Spleen (tissue), 11 donors: ENCODE measurements at regions not wholly inside any gene's neighbourhood (a gene's known extent, or its start where the extent isn't known, plus 50 kb on each side); places are given as distances from the start of the nearest gene placed in this dataset.
A peak's percentile ranks its signal among the peaks of the same experiment; 100 is the strongest.

Experiments
- DNase-seq: peaks from one replicate; pipeline ENCODE4 v3.0.0-alpha.2; 2020
- H3K27ac ChIP-seq, 8 donors: fragments of 200-600 bp; sonication (generic) in 7 of 8; 1 replicate in 4 of 8; 2 replicates in 4 of 8; pipeline versions ENCODE4 v1.5.0 to v1.8.0; 2016 to 2021; ENCODE audit warnings: inconsistent platforms in 4 of 8, mild to moderate bottlenecking in 4 of 8, moderate library complexity in 1 of 8
- H3K27me3 ChIP-seq, 7 donors: fragments of 200-600 bp; sonication (generic) in 6 of 7; replicated peaks in 1 of 7; 1 replicate in 4 of 7; 2 replicates in 3 of 7; pipeline versions ENCODE4 v1.5.0 to v1.8.0; 2016 to 2021; ENCODE audit warnings: inconsistent platforms in 3 of 7, mild to moderate bottlenecking in 1 of 7
- H3K36me3 ChIP-seq, 6 donors: fragments of 200-600 bp; sonication (generic) in 5 of 6; 1 replicate in 4 of 6; 2 replicates in 2 of 6; pipeline versions ENCODE4 v1.5.0 to v1.8.0; 2016 to 2021; ENCODE audit warnings: inconsistent platforms in 2 of 6
- H3K4me1 ChIP-seq, 6 donors: fragments of 200-600 bp; sonication (generic) in 5 of 6; 1 replicate in 3 of 6; 2 replicates in 3 of 6; pipeline versions ENCODE4 v1.5.0 to v1.8.0; 2016 to 2021; ENCODE audit warnings: inconsistent platforms in 3 of 6
- H3K4me3 ChIP-seq, 8 donors: fragments of 200-600 bp; sonication (generic) in 7 of 8; 1 replicate in 4 of 8; 2 replicates in 4 of 8; pipeline versions ENCODE4 v1.5.0 to v1.8.0; 2016 to 2021; ENCODE audit warnings: inconsistent platforms in 4 of 8, mild to moderate bottlenecking in 4 of 8, moderate library complexity in 2 of 8
- H3K9me3 ChIP-seq, 8 donors: fragments of 200-600 bp; sonication (generic) in 7 of 8; 1 replicate in 4 of 8; 2 replicates in 4 of 8; pipeline versions ENCODE4 v1.5.0 to v1.8.0; 2016 to 2021; ENCODE audit warnings: inconsistent platforms in 4 of 8
- POLR2A ChIP-seq, 3 donors: fragments of 450-650 bp; IDR thresholded peaks; one replicate each; pipeline ENCODE4 v1.5.1; 2017; ENCODE audit warnings: antibody characterized with exemption in 3 of 3, mild to moderate bottlenecking in 1 of 3
- POLR2AphosphoS5 ChIP-seq, 3 donors: sonication (generic); formaldehyde crosslinking; IDR thresholded peaks; one replicate each; pipeline ENCODE4 v1.5.1; 2017; ENCODE audit warnings: antibody characterized with exemption in 3 of 3
- WGBS, 5 donors: extraction: QIAGEN DNeasy Blood & Tissue Kit in 3 of 5; methylation state at CpG; one replicate each; pipeline versions ENCODE4 v1.1.5 to v1.1.7; 2013 to 2018; 5-methylcytosine and 5-hydroxymethylcytosine counted together
- intact Hi-C: fragments of 100-400 bp; cut with DNase I; formaldehyde crosslinking; loops from one replicate; pipeline ENCODE4 v1.15.0; 2023; ENCODE audit warnings: low total_unique reads
- TF ChIP-seq, protein P1 (sequence below), 11 experiments: fragments of 200-600 bp in 7 of 11; fragments of 450-650 bp in 4 of 11; sonication (generic) in 4 of 11; IDR thresholded peaks in 8 of 11; conservative IDR thresholded peaks in 3 of 11; 1 replicate in 7 of 11; 2 replicates in 4 of 11; pipeline versions ENCODE4 v1.4.0 to v1.8.0; 2016 to 2021; ENCODE audit warnings: antibody characterized with exemption in 11 of 11, inconsistent platforms in 4 of 11, mild to moderate bottlenecking in 1 of 11
- donor health status: healthy with polysubstance abuse.
- donor health status: DM: no; HTN: no; CAD: no; lungs with moderate emphysema.
- donor health status: DM: no; HTN: no; CAD: no.
- donor health status: Bipolar disorder and iron deficiency.
- donor health status: healthy.
- donor health status: DM: no; HTN: no; CAD: no.
- donor health status: DM: yes; HTN: yes; CAD: no.

DNA sequence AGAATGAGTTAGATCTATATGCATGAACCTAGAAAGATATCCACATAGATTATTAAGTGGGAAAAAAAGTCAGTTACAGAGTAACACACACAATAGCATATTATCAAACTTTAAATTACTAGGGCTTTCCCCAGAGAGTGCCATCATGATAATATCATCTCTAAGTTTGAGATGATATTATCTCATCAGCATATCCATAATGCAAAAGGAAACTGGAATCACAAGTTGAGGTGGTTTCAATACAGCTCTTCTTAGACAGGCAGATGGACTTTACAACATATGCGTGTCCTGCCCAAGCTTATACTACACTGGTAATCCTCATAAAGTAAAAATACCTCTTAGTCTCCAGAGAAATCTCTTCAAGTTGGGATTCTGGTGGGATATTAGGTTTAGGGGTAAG, 236.2 kb upstream of the SERP2 start:
- intact Hi-C loops: no loop called here
- 90 to 100% (median 98%) methylated on average over 1 of the region's 1 CpG for WGBS, 5 donors
- Histone ChIP-seq H3K27me3 (no peaks in the 10 kb centered on the region), H3K36me3 (no peaks in the 10 kb centered on the region), H3K9me3 (no peaks in the 10 kb centered on the region), H3K4me3 (no peak overlapping the region), H3K4me1 (peaks cover 0 to 14% (median 10%) of the 10 kb centered on the region in 6 donors), H3K27ac (no peak overlapping the region)
- DNase-seq: no peak
- TF ChIP-seq, protein P1, sequence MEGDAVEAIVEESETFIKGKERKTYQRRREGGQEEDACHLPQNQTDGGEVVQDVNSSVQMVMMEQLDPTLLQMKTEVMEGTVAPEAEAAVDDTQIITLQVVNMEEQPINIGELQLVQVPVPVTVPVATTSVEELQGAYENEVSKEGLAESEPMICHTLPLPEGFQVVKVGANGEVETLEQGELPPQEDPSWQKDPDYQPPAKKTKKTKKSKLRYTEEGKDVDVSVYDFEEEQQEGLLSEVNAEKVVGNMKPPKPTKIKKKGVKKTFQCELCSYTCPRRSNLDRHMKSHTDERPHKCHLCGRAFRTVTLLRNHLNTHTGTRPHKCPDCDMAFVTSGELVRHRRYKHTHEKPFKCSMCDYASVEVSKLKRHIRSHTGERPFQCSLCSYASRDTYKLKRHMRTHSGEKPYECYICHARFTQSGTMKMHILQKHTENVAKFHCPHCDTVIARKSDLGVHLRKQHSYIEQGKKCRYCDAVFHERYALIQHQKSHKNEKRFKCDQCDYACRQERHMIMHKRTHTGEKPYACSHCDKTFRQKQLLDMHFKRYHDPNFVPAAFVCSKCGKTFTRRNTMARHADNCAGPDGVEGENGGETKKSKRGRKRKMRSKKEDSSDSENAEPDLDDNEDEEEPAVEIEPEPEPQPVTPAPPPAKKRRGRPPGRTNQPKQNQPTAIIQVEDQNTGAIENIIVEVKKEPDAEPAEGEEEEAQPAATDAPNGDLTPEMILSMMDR (IDR thresholded peaks at IDR 0.05 in 8 of 11, conservative IDR thresholded peaks at IDR 0.05 in 3 of 11): no peak
- no peak for TF ChIP-seq POLR2AphosphoS5 (IDR thresholded peaks at IDR 0.05)

DNA sequence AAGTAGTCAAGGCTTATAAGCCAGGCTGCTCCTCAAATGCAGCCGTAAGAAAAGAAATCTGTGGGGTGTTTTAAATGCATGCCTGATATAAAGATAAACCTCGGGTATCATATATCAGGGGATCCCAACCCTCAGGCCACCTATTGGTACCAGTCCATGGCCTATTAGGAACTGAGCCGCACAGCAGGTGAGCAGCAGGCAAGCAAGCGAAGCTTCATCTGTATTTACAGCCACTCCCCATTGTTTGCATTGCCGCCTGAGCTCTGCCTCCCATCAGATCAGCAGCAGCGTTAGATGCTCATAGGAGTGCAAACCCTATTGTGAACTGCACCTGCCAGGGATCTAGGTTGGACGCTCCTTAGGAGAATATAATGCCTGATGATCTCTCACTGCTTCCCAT, 233.5 kb upstream of the SERP2 start:
- Histone ChIP-seq H3K36me3 (no peaks in the 10 kb centered on the region), H3K4me1 (peaks cover 0 to 20% (median 13%) of the 10 kb centered on the region in 6 donors), H3K4me3 (no peak overlapping the region), H3K9me3 (no peaks in the 10 kb centered on the region), H3K27ac (no peak overlapping the region), H3K27me3 (no peaks in the 10 kb centered on the region)
- no peak for TF ChIP-seq POLR2AphosphoS5 (IDR thresholded peaks at IDR 0.05)
- TF ChIP-seq, protein P1 (IDR thresholded peaks at IDR 0.05 in 8 of 11, conservative IDR thresholded peaks at IDR 0.05 in 3 of 11): no peak
- no peak for TF ChIP-seq POLR2A (IDR thresholded peaks at IDR 0.05)
- intact Hi-C loops: loop anchor here (10.0 kb wide), 1 partner anchor 135 kb away; no protein-coding TSS in a partner anchor
- no peak for DNase-seq
- 93 to 96% (median 94%) methylated on average over 5 to 7 of the region's 7 CpGs for WGBS, 5 donors

DNA sequence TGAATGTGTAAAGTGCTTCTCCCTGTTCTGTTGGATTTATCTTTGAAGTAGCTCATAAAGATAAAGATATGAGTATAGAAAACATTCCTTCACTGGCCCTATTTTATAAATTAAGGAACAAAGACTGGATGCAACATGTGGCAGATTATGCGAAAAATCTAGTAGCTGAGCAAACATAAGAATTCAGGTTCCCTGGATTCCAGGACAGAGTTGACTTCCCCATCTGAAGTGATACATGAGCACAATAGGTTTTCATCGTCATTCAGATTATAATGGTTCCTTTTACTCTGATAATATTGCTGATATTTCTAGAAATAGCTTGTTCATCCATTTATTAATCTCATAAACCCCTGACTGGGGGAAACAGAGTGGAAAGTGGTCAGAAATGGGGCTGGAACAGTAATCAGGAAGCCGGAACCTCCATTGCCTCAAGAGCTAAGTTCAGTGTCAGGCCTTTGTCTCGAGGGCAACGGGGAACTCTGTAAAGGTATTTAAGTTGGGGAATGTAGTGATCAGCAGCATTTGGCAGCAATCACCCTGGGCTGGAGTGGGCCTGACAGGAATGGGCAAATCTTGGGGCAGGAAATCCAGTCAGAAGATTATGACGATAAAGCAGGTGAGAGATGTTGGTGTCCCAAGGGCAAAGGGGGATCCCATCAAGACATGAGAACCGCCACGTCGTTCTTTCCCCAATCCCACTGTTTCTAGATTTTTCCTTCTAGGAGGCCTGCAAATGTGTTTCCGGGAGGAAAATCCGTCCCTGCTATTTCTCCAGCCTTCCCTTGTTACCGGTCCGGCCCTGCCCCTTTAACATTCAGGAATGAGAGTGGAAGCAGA, 232.5 kb upstream of the SERP2 start:
- peaks cover 0 to 20% (median 13%) of the 10 kb centered on the region in 6 donors for H3K4me1 ChIP-seq
- H3K9me3 ChIP-seq: no peaks in the 10 kb centered on the region
- intact Hi-C loops: loop anchor here (10.0 kb wide), 1 partner anchor 134 kb away; no protein-coding TSS in a partner anchor
- DNase-seq: no peak
- H3K27me3 ChIP-seq: no peaks in the 10 kb centered on the region
- H3K36me3 ChIP-seq: no peaks in the 10 kb centered on the region
- WGBS, 5 donors: 32 to 38% (median 36%) methylated on average over 13 of the region's 13 CpGs
- H3K27ac ChIP-seq: peak overlapping the region; percentile 88 to 94 (median 91)
- H3K4me3 ChIP-seq: peak overlapping the region; percentile 23 to 76 (median 44)
- no peak for TF ChIP-seq POLR2AphosphoS5 (IDR thresholded peaks at IDR 0.05)
- no peak for TF ChIP-seq POLR2A (IDR thresholded peaks at IDR 0.05)
- TF ChIP-seq, protein P1 (IDR thresholded peaks at IDR 0.05 in 8 of 11, conservative IDR thresholded peaks at IDR 0.05 in 3 of 11): no peak
